Sigmoid colon (tissue), 4 donors: ENCODE measurements at regions not wholly inside any gene's neighbourhood (a gene's known extent, or its start where the extent isn't known, plus 50 kb on each side); places are given as distances from the start of the nearest gene placed in this dataset.

Experiments used
- CTCF ChIP-seq, 4 experiments: fragments of 450-650 bp in 3 of 4; fragments of 200-600 bp in 1 of 4; IDR thresholded peaks; one replicate each; pipeline ENCODE4 v1.5.1; 2016 to 2019; ENCODE audit warnings: antibody characterized with exemption in 4 of 4, mild to moderate bottlenecking in 3 of 4, moderate library complexity in 2 of 4
- EP300 ChIP-seq, 4 donors: sonication (generic); formaldehyde crosslinking; IDR thresholded peaks; one replicate each; pipeline ENCODE4 v1.6.1; 2017; ENCODE audit warnings: antibody characterized with exemption in 4 of 4
- POLR2A ChIP-seq, 2 donors: fragments of 450-650 bp; IDR thresholded peaks; one replicate each; pipeline ENCODE4 v1.6.1; 2016; ENCODE audit warnings: antibody characterized with exemption in 2 of 2, mild to moderate bottlenecking in 2 of 2, moderate library complexity in 2 of 2

GRCh38 chr4:36000941-36001557, 243.3 kb downstream of the ARAP2 start:
- TF ChIP-seq POLR2A (IDR thresholded peaks at IDR 0.05) (no peak), CTCF (IDR thresholded peaks at IDR 0.05) (no peak), EP300 (IDR thresholded peaks at IDR 0.05) (no peak)
